Ishikawa (cell line): ENCODE measurements at regions not wholly inside any gene's neighbourhood (a gene's known extent, or its start where the extent isn't known, plus 50 kb on each side); places are given as distances from the start of the nearest gene placed in this dataset.

Experiments used
- CEBPB ChIP-seq: IDR thresholded peaks from 2 replicates; pipeline ENCODE4 v1.6.1; 2012
- EP300 ChIP-seq: IDR thresholded peaks from 2 replicates; pipeline ENCODE4 v1.6.1; 2012; ENCODE audit warnings: borderline replicate concordance
- FOXM1 ChIP-seq: IDR thresholded peaks from 2 replicates; pipeline ENCODE4 v1.6.1; 2012; ENCODE audit warnings: low read depth, borderline replicate concordance
- MAX ChIP-seq: IDR thresholded peaks from 2 replicates; pipeline ENCODE4 v1.6.1; 2012
- NFIC ChIP-seq: IDR thresholded peaks from 2 replicates; pipeline ENCODE4 v1.6.1; 2012
- RAD21 ChIP-seq: IDR thresholded peaks from 2 replicates; pipeline ENCODE4 v1.6.1; 2012; ENCODE audit warnings: low read depth
- REST ChIP-seq: IDR thresholded peaks from 2 replicates; pipeline ENCODE4 v1.6.1; 2012; ENCODE audit warnings: low read depth, mild to moderate bottlenecking
- TAF1 ChIP-seq: IDR thresholded peaks from 2 replicates; pipeline ENCODE4 v1.6.1; 2012; ENCODE audit warnings: low read depth, mild to moderate bottlenecking
- TCF12 ChIP-seq: IDR thresholded peaks from 2 replicates; pipeline ENCODE4 v1.6.1; 2012; ENCODE audit warnings: low read depth
- TEAD4 ChIP-seq: IDR thresholded peaks from 2 replicates; pipeline ENCODE4 v1.6.1; 2012
- YY1 ChIP-seq: IDR thresholded peaks from 2 replicates; pipeline ENCODE4 v1.6.1; 2012; ENCODE audit warnings: low read depth
- ZBTB7A ChIP-seq: IDR thresholded peaks from 2 replicates; pipeline ENCODE4 v1.6.1; 2012; ENCODE audit warnings: low read depth

GRCh38 chr1:38289034-38289433 lies 242.4 kb upstream of the POU3F1 start:
- TF ChIP-seq TCF12 (no peak), CEBPB (no peak), MAX (no peak), FOXM1 (no peak), YY1 (no peak), EP300 (no peak), RAD21 (no peak), NFIC (no peak), TAF1 (no peak), ZBTB7A (no peak), REST (no peak), TEAD4 (no peak)
